GF-D8 (cell line): ENCODE measurements at regions not wholly inside any gene's neighbourhood (a gene's known extent, or its start where the extent isn't known, plus 50 kb on each side); places are given as distances from the start of the nearest gene placed in this dataset.

Experiments
- DNase-seq: peaks from one replicate; lab custom pipeline; 2025; lab: John Stamatoyannopoulos, UW

GRCh38 chr10:117424883-117425649 lies 49.8 kb upstream of the PDZD8 start:
- no peak for DNase-seq
